ENCODE measurements at regions not wholly inside any gene's neighbourhood (a gene's known extent, or its start where the extent isn't known, plus 50 kb on each side); places are given as distances from the start of the nearest gene placed in this dataset.

- TF ChIP-seq EZH2 (IDR thresholded peaks at IDR 0.05; ENCODE audit: borderline replicate concordance, insufficient read depth, low read length, poor library complexity, severe bottlenecking) (no peak), CTCF (IDR thresholded peaks at IDR 0.05; ENCODE audit: poor library complexity, severe bottlenecking) (no peak), POLR2AphosphoS5 (IDR thresholded peaks at IDR 0.05) (no peak), TAF1 (IDR thresholded peaks at IDR 0.05; ENCODE audit: low read depth) (no peak), MXI1 (conservative IDR thresholded peaks at IDR 0.05; ENCODE audit: poor library complexity, severe bottlenecking) (no peak), REST (IDR thresholded peaks at IDR 0.05; ENCODE audit: borderline replicate concordance) (no peak), EP300 (conservative IDR thresholded peaks at IDR 0.05; ENCODE audit: poor library complexity, severe bottlenecking) (no peak)
These were observed 1066.5 kb upstream of the MANEA start for GRCh38 chr6:94510877-94511276.

Data from neural cell (in vitro differentiated cells).